H1 (cell line): ENCODE measurements at regions not wholly inside any gene's neighbourhood (a gene's known extent, or its start where the extent isn't known, plus 50 kb on each side); places are given as distances from the start of the nearest gene placed in this dataset.

ENCODE experiments used
- CTCF ChIA-PET: fragments of 300-600 bp; sonication (Branson Sonifier 250); formaldehyde crosslinking; loops from one replicate; lab custom pipeline; 2021; ENCODE audit not compliant: partially characterized antibody; lab: Charles Lee
- POLR2A ChIA-PET: fragments of 300-600 bp; sonication (Branson Sonifier 250); formaldehyde crosslinking; loops from one replicate; lab custom pipeline; 2021; ENCODE audit warnings: inconsistent platforms; ENCODE audit not compliant: partially characterized antibody; lab: Charles Lee
- DNase-seq, 2 experiments: peaks; one replicate each; pipeline versions ENCODE4 v3.0.0 to v3.0.0-alpha.2; 2010 to 2022; ENCODE audit warnings: low spot score in 2 of 2, low read depth in 1 of 2, mixed read lengths in 1 of 2
- FAIRE-seq: peaks from 2 replicates; lab custom pipeline; 2011; peaks lifted over from hg19 to GRCh38; lab: Jason Lieb, UNC
- H2AFZ ChIP-seq: 2 replicates; pipeline ENCODE4 v1.8.1; 2012; ENCODE audit warnings: low read length, inconsistent platforms
- H2AK5ac ChIP-seq: 2 replicates; pipeline ENCODE4 v1.6.1; 2013; ENCODE audit warnings: low read depth, low read length
- H2BK120ac ChIP-seq: replicated peaks from 2 replicates; pipeline ENCODE3; 2013; ENCODE audit warnings: low read depth, low read length, inconsistent platforms
- H2BK12ac ChIP-seq: 2 replicates; pipeline ENCODE4 v1.6.1; 2013; ENCODE audit warnings: low read depth, low read length
- H2BK15ac ChIP-seq: 2 replicates; pipeline ENCODE4 v1.6.1; 2013; ENCODE audit warnings: low read length
- H2BK20ac ChIP-seq: 2 replicates; pipeline ENCODE4 v1.6.1; 2013; ENCODE audit warnings: low read length
- H2BK5ac ChIP-seq: 2 replicates; pipeline ENCODE4 v1.6.1; 2013; ENCODE audit warnings: low read depth, low read length
- H3K14ac ChIP-seq: 2 replicates; pipeline ENCODE4 v1.6.1; 2013; ENCODE audit warnings: inconsistent platforms; ENCODE audit not compliant: insufficient read length
- H3K18ac ChIP-seq: 2 replicates; pipeline ENCODE4 v1.6.1; 2013; ENCODE audit warnings: low read length; ENCODE audit errors: extremely low read depth
- H3K23ac ChIP-seq: 2 replicates; pipeline ENCODE4 v1.6.1; 2013; ENCODE audit warnings: inconsistent platforms; ENCODE audit not compliant: insufficient read length
- H3K23me2 ChIP-seq: 2 replicates; pipeline ENCODE4 v1.6.1; 2013; ENCODE audit warnings: low read depth, low read length
- H3K27ac ChIP-seq: 2 replicates; pipeline ENCODE4 v1.6.1; 2011; ENCODE audit warnings: low read depth, low read length, inconsistent platforms
- H3K27me3 ChIP-seq, 4 experiments: replicated peaks in 1 of 4; 1 replicate in 1 of 4; 2 replicates in 3 of 4; pipeline versions ENCODE4 v1.6.1 to v1.8.1; 2011 to 2013; ENCODE audit warnings: low read length in 3 of 4, mild to moderate bottlenecking in 3 of 4, inconsistent platforms in 2 of 4, mixed read lengths in 2 of 4, moderate library complexity in 1 of 4; ENCODE audit not compliant: control insufficient read depth in 3 of 4, insufficient read depth in 3 of 4; ENCODE audit errors: extremely low read depth in 1 of 4
- H3K36me3 ChIP-seq, 4 experiments: 2 replicates each; pipeline versions ENCODE4 v1.6.1 to v1.8.1; 2011 to 2013; ENCODE audit warnings: mild to moderate bottlenecking in 4 of 4, low read length in 3 of 4, moderate library complexity in 2 of 4, control low read depth in 1 of 4, inconsistent platforms in 1 of 4; ENCODE audit not compliant: insufficient read depth in 4 of 4, control insufficient read depth in 2 of 4
- H3K4ac ChIP-seq: replicated peaks from 2 replicates; pipeline ENCODE3; 2013; ENCODE audit warnings: low read length, low read depth, mixed read lengths, inconsistent platforms; ENCODE audit not compliant: insufficient read length
- H3K4me1 ChIP-seq, 4 experiments: replicated peaks in 1 of 4; 1 replicate in 1 of 4; 2 replicates in 3 of 4; pipeline versions ENCODE4 v1.6.1 to v1.8.1; 2011 to 2013; ENCODE audit warnings: low read length in 3 of 4, inconsistent platforms in 2 of 4, mixed read lengths in 1 of 4; ENCODE audit not compliant: insufficient read depth in 4 of 4, control insufficient read depth in 3 of 4
- H3K4me2 ChIP-seq, 2 experiments: 2 replicates each; pipeline versions ENCODE4 v1.6.1 to v1.8.1; 2011 to 2013; ENCODE audit warnings: low read depth in 2 of 2, low read length in 2 of 2, control low read depth in 1 of 2, inconsistent platforms in 1 of 2, mild to moderate bottlenecking in 1 of 2; ENCODE audit not compliant: insufficient read depth in 1 of 2
- H3K4me3 ChIP-seq, 4 experiments: fragments of 200-600, 300-600 bp in 1 of 4; sonication (generic), shearing (Covaris generic), sonication (Bioruptor Twin) in 1 of 4; 2 replicates each; pipeline versions ENCODE4 v1.5.1 to v1.8.1; 2011 to 2016; ENCODE audit warnings: low read length in 4 of 4, low read depth in 3 of 4, control low read depth in 2 of 4, inconsistent platforms in 2 of 4, mild to moderate bottlenecking in 2 of 4, mixed read lengths in 1 of 4, moderate library complexity in 1 of 4; ENCODE audit not compliant: insufficient read depth in 2 of 4; ENCODE audit errors: extremely low read depth in 1 of 4
- H3K56ac ChIP-seq: replicated peaks from 2 replicates; pipeline ENCODE3; 2013; ENCODE audit warnings: low read depth, mild to moderate bottlenecking, mixed read lengths, low read length, inconsistent platforms; ENCODE audit not compliant: insufficient read length
- H3K79me1 ChIP-seq: 2 replicates; pipeline ENCODE4 v1.6.1; 2013; ENCODE audit warnings: low read depth, low read length, control low read depth
- H3K79me2 ChIP-seq, 2 experiments: 2 replicates each; pipeline versions ENCODE4 v1.6.1 to v1.8.1; 2012 to 2013; ENCODE audit warnings: low read length in 2 of 2, mild to moderate bottlenecking in 2 of 2, inconsistent platforms in 1 of 2; ENCODE audit not compliant: insufficient read depth in 2 of 2, control insufficient read depth in 1 of 2
- H3K9ac ChIP-seq, 4 experiments: replicated peaks in 1 of 4; 1 replicate in 1 of 4; 2 replicates in 3 of 4; pipeline versions ENCODE4 v1.6.1 to v1.8.1; 2011 to 2013; ENCODE audit warnings: low read depth in 3 of 4, low read length in 3 of 4, control low read depth in 2 of 4, mild to moderate bottlenecking in 2 of 4, moderate library complexity in 2 of 4, inconsistent platforms in 1 of 4; ENCODE audit errors: extremely low read depth in 1 of 4
- H3K9me3 ChIP-seq, 2 experiments: 2 replicates each; pipeline versions ENCODE4 v1.6.1 to v1.8.1; 2012 to 2013; ENCODE audit warnings: mild to moderate bottlenecking in 2 of 2, moderate library complexity in 2 of 2, control low read depth in 1 of 2, inconsistent platforms in 1 of 2, low read depth in 1 of 2, low read length in 1 of 2, mixed read lengths in 1 of 2; ENCODE audit not compliant: insufficient read depth in 2 of 2
- H4K20me1 ChIP-seq, 2 experiments: replicated peaks in 1 of 2; 2 replicates each; pipeline versions ENCODE3 to v1.8.1; 2011 to 2013; ENCODE audit warnings: inconsistent platforms in 2 of 2, low read length in 2 of 2, mild to moderate bottlenecking in 1 of 2; ENCODE audit not compliant: insufficient read depth in 2 of 2, control insufficient read depth in 1 of 2
- H4K5ac ChIP-seq: 2 replicates; pipeline ENCODE4 v1.6.1; 2013; ENCODE audit warnings: low read length, low read depth, mixed read lengths, inconsistent platforms; ENCODE audit not compliant: insufficient read length
- H4K8ac ChIP-seq: 2 replicates; pipeline ENCODE4 v1.8.0; 2013; ENCODE audit warnings: mild to moderate bottlenecking, moderate library complexity, low read length, inconsistent platforms; ENCODE audit not compliant: insufficient read depth; ENCODE audit errors: extremely low read depth
- H4K91ac ChIP-seq: replicated peaks from 2 replicates; pipeline ENCODE3; 2013; ENCODE audit warnings: low read length, mixed read lengths, inconsistent platforms; ENCODE audit not compliant: insufficient read length
- CEBPB ChIP-seq: IDR thresholded peaks from 2 replicates; pipeline ENCODE4 v1.6.1; 2012; ENCODE audit warnings: low read depth, low read length
- CHD1 ChIP-seq: IDR thresholded peaks from 2 replicates; pipeline ENCODE4 v1.6.1; 2012; ENCODE audit warnings: low read depth, low read length, improper control_type of control experiment
- HDAC2 ChIP-seq, 2 experiments: fragments of 300-600 bp in 1 of 2; sonication (generic) in 1 of 2; IDR thresholded peaks; 2 replicates each; pipeline ENCODE4 v1.6.1; 2011 to 2012; ENCODE audit warnings: low read depth in 2 of 2, low read length in 2 of 2, mild to moderate bottlenecking in 2 of 2, moderate library complexity in 2 of 2, borderline replicate concordance in 1 of 2, inconsistent platforms in 1 of 2
- JUND ChIP-seq: IDR thresholded peaks from 2 replicates; pipeline ENCODE4 v1.6.1; 2011; ENCODE audit warnings: mild to moderate bottlenecking, improper control_type of control experiment, low read length
- NRF1 ChIP-seq: IDR thresholded peaks from 2 replicates; pipeline ENCODE4 v1.6.1; 2011; ENCODE audit warnings: mild to moderate bottlenecking, low read depth, low read length, improper control_type of control experiment
- POU5F1 ChIP-seq: IDR thresholded peaks from 2 replicates; pipeline ENCODE4 v1.6.1; 2011; ENCODE audit warnings: low read depth, mild to moderate bottlenecking, low read length, moderate library complexity
- SP2 ChIP-seq: IDR thresholded peaks from 2 replicates; pipeline ENCODE4 v1.6.1; 2012; ENCODE audit warnings: mild to moderate bottlenecking, low read length, inconsistent platforms
- SP4 ChIP-seq: IDR thresholded peaks from 2 replicates; pipeline ENCODE4 v1.6.1; 2012; ENCODE audit warnings: low read length, inconsistent platforms
- TAF1 ChIP-seq: IDR thresholded peaks from 2 replicates; pipeline ENCODE4 v1.6.1; 2011; ENCODE audit warnings: mild to moderate bottlenecking, low read depth, low read length
- TCF12 ChIP-seq: IDR thresholded peaks from 2 replicates; pipeline ENCODE4 v1.6.1; 2011; ENCODE audit warnings: low read depth, mild to moderate bottlenecking, low read length

DNA sequence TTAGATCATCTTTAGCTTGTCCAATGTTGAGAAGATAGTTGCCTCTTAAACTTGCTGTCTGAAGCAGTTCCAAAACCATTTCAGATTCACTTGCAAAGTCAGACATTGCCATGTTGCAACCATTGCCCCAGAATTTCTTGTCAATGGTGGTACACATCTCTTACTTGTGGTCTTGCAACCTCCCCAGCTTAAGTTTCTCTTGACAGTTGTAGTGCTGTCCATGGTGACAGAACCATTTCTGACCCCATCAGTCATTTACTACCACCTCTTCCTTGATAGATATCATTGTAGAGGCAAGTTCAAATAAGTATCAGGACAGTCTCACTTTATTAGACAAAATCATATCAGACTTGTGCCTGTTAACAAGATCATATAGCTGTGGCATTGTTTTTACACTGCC lies 407.2 kb upstream of the HNRNPA3 start:
- POLR2A ChIA-PET = no interaction called here
- no peak overlapping the region for H3K27ac ChIP-seq

More for the DNA sequence above, 407.2 kb upstream of the HNRNPA3 start:
- Histone ChIP-seq H2AK5ac (no peak overlapping the region), H3K18ac (no peak overlapping the region), H3K56ac (no peak overlapping the region), H4K91ac (no peak overlapping the region), H3K4me3 (no peak overlapping the region), H3K4ac (no peak overlapping the region), H3K79me2 (no peaks in the 10 kb centered on the region), H4K8ac (no peak overlapping the region), H3K4me1 (no peaks in the 10 kb centered on the region), H3K4me2 (no peak overlapping the region), H2BK12ac (no peak overlapping the region)
- TF ChIP-seq HDAC2 (IDR thresholded peaks at IDR 0.05; ENCODE audit: borderline replicate concordance in 1 of 2, low read depth in 2 of 2, low read length in 2 of 2) = no peak
- no peak for TF ChIP-seq TCF12
- TF ChIP-seq SP2 = no peak
- no peak for TF ChIP-seq CEBPB
- no peak for TF ChIP-seq SP4
- TF ChIP-seq CHD1 = no peak
- TF ChIP-seq TAF1 = no peak
- TF ChIP-seq NRF1 = no peak
- TF ChIP-seq POU5F1 = no peak
- TF ChIP-seq JUND = no peak
- TF ChIP-seq, all 59 proteins: peak for 0
- CTCF ChIA-PET = interaction anchor here (1.0 to 3.5 kb wide), 5 partner anchors 9 to 343 kb away, joined by 3 to 19 read pairs (median 5); no protein-coding TSS in a partner anchor
- Histone ChIP-seq H3K36me3 (no peaks in the 10 kb centered on the region), H2BK20ac (no peak overlapping the region), H4K20me1 (no peaks in the 10 kb centered on the region), H2AFZ (no peak overlapping the region), H2BK15ac (no peak overlapping the region), H3K9me3 (no peaks in the 10 kb centered on the region), H3K9ac (no peak overlapping the region), H3K79me1 (no peaks in the 10 kb centered on the region), H3K23me2 (no peaks in the 10 kb centered on the region; the same call in 1 of the 2 replicates), H3K14ac (no peak overlapping the region), H2BK5ac (no peak overlapping the region), H4K5ac (no peak overlapping the region), H3K23ac (no peak overlapping the region), H2BK120ac (no peak overlapping the region), H3K27me3 (no peaks in the 10 kb centered on the region)
- DNase-seq (no peak), FAIRE-seq (no peak)
